ENCODE measurements at regions not wholly inside any gene's neighbourhood (a gene's known extent, or its start where the extent isn't known, plus 50 kb on each side); places are given as distances from the start of the nearest gene placed in this dataset.

DNA sequence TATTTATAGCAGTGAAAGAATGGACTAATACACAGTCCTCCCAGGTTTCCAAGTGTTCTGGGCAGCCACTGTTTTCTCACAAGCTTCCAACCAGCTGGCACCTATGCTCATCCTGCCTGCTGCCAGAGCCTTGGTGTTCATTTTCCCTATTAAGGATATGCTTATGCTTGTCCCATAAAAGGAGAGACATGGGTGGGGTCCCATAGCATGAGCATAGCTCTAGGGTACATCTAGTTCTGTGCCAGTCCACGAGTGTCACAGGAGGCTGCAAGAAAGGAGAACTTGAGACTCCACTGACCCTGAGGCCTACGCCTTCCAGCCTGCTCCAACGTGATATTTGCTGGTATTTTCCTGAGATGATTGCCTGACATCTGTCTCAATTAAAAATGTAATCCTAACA lies 192.4 kb upstream of the PTGFR start:
- H3F3A ChIP-seq (ENCODE audit: control insufficient read depth, insufficient read depth), result no peaks in the 10 kb centered on the region
- no peaks in the 10 kb centered on the region for H3K4me1 ChIP-seq (ENCODE audit: control insufficient read depth, low read length)
- TF ChIP-seq EZH2phosphoT487 (IDR thresholded peaks at IDR 0.05; ENCODE audit: borderline replicate concordance, low read length), result no peak
- TF ChIP-seq CTCF (IDR thresholded peaks at IDR 0.05; ENCODE audit: low read depth, low read length, poor library complexity, severe bottlenecking), result no peak
- H3K9me2 ChIP-seq (replicated peaks; ENCODE audit: control insufficient read depth, low read length), result no peaks in the 10 kb centered on the region
- no peak overlapping the region for H3K27ac ChIP-seq (ENCODE audit: low read depth, low read length)
- H3K9me3 ChIP-seq (ENCODE audit: control insufficient read depth, insufficient read depth, low read length), result no peaks in the 10 kb centered on the region; the same call in 1 of the 2 replicates
- H3K36me3 ChIP-seq (ENCODE audit: control insufficient read depth, low read length), result no peaks in the 10 kb centered on the region
- no peaks in the 10 kb centered on the region; the same call in 1 of the 2 replicates for H3K27me3 ChIP-seq (ENCODE audit: control insufficient read depth, low read length)
- H4K20me1 ChIP-seq (ENCODE audit: control insufficient read depth, insufficient read depth, low read depth, low read length), result no peaks in the 10 kb centered on the region
- H3K4me2 ChIP-seq (ENCODE audit: low read length), result no peak overlapping the region
- H3K79me2 ChIP-seq (ENCODE audit: control insufficient read depth, low read length), result no peaks in the 10 kb centered on the region
- no peak overlapping the region for H3K4me3 ChIP-seq (ENCODE audit: low read length)

DNA sequence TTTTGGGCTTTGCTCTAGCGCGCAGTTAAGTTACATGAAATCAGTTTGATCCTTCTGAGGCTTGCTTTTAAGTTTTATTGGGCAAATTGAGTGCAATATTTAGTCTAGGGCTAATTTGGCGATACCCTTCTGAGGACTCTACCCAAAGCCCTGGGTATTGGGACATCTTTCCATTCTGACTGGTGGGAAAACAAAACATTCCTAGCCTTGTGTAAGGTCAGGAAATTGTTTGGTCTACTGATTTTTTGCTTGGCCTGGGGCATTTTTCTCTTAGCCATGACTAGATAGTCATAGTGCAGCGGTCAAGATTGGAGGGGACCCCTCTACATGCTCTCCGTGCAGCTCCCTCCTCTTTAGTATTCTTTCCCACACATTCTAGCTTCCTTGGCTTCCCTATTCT lies 189.6 kb upstream of the PTGFR start:
- Histone ChIP-seq H3F3A (ENCODE audit: control insufficient read depth, insufficient read depth) (no peaks in the 10 kb centered on the region), H4K20me1 (ENCODE audit: control insufficient read depth, insufficient read depth, low read depth, low read length) (no peaks in the 10 kb centered on the region), H3K27ac (ENCODE audit: low read depth, low read length) (no peak overlapping the region), H3K4me3 (ENCODE audit: low read length) (no peak overlapping the region), H3K9me3 (ENCODE audit: control insufficient read depth, insufficient read depth, low read length) (no peaks in the 10 kb centered on the region; the same call in 1 of the 2 replicates), H3K27me3 (ENCODE audit: control insufficient read depth, low read length) (no peaks in the 10 kb centered on the region; the same call in 1 of the 2 replicates), H3K4me2 (ENCODE audit: low read length) (no peak overlapping the region), H3K79me2 (ENCODE audit: control insufficient read depth, low read length) (no peaks in the 10 kb centered on the region), H3K4me1 (ENCODE audit: control insufficient read depth, low read length) (no peaks in the 10 kb centered on the region), H3K36me3 (ENCODE audit: control insufficient read depth, low read length) (no peaks in the 10 kb centered on the region), H3K9me2 (replicated peaks; ENCODE audit: control insufficient read depth, low read length) (no peaks in the 10 kb centered on the region)
- no peak for TF ChIP-seq CTCF (IDR thresholded peaks at IDR 0.05; ENCODE audit: low read depth, low read length, poor library complexity, severe bottlenecking)
- TF ChIP-seq EZH2phosphoT487 (IDR thresholded peaks at IDR 0.05; ENCODE audit: borderline replicate concordance, low read length), result no peak

DNA sequence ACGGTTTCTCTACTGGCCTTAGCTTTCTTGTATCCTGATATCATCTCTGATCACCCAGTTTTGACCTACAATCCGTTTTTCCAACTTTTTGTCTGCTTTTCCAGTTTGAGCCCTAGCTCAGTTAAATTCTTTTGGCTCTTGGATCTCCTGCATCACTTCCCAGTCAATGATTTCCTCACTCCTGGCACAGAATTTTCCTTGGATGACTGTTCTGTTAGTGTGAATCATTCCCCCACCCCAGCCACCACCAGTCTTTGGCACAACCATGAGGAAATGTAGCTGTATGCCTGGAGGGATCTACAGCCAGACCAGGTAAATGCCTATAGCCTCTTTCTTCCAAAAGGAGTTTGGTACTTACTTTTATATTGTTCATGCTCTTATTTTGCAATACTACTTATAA lies 187.2 kb upstream of the PTGFR start:
- Histone ChIP-seq H3K4me3 (ENCODE audit: low read length) (no peak overlapping the region), H3K36me3 (ENCODE audit: control insufficient read depth, low read length) (no peaks in the 10 kb centered on the region), H3K9me3 (ENCODE audit: control insufficient read depth, insufficient read depth, low read length) (no peaks in the 10 kb centered on the region), H3K4me1 (ENCODE audit: control insufficient read depth, low read length) (no peaks in the 10 kb centered on the region), H3K79me2 (ENCODE audit: control insufficient read depth, low read length) (no peaks in the 10 kb centered on the region), H3K9me2 (replicated peaks; ENCODE audit: control insufficient read depth, low read length) (no peaks in the 10 kb centered on the region), H3F3A (ENCODE audit: control insufficient read depth, insufficient read depth) (no peaks in the 10 kb centered on the region), H3K4me2 (ENCODE audit: low read length) (no peak overlapping the region), H3K27ac (ENCODE audit: low read depth, low read length) (no peak overlapping the region), H3K27me3 (ENCODE audit: control insufficient read depth, low read length) (no peaks in the 10 kb centered on the region; the same call in 1 of the 2 replicates), H4K20me1 (ENCODE audit: control insufficient read depth, insufficient read depth, low read depth, low read length) (no peaks in the 10 kb centered on the region)
- no peak for TF ChIP-seq CTCF (IDR thresholded peaks at IDR 0.05; ENCODE audit: low read depth, low read length, poor library complexity, severe bottlenecking)
- TF ChIP-seq EZH2phosphoT487 (IDR thresholded peaks at IDR 0.05; ENCODE audit: borderline replicate concordance, low read length), result no peak
